ENCODE measurements at regions not wholly inside any gene's neighbourhood (a gene's known extent, or its start where the extent isn't known, plus 50 kb on each side); places are given as distances from the start of the nearest gene placed in this dataset.

GRCh38 chr20:11411765-11412164 is 505.9 kb upstream of the BTBD3 start:
- no peak for TF ChIP-seq CTCF (IDR thresholded peaks at IDR 0.05; ENCODE audit: borderline replicate concordance, control extremely low read depth, extremely low read depth, insufficient read depth, missing control alignments)
- DNase-seq (ENCODE audit: low spot score) = no peak
- in situ Hi-C loops (cut with MboI; ENCODE audit: low sequenced_read_pairs, unreplicated experiment) = no loop called here

GRCh38 chr20:11426948-11427347 is 490.7 kb upstream of the BTBD3 start:
- no peak for TF ChIP-seq CTCF (IDR thresholded peaks at IDR 0.05; ENCODE audit: borderline replicate concordance, control extremely low read depth, extremely low read depth, insufficient read depth, missing control alignments)
- in situ Hi-C loops (cut with MboI; ENCODE audit: low sequenced_read_pairs, unreplicated experiment) = no loop called here
- no peak for DNase-seq (ENCODE audit: low spot score)

- in situ Hi-C loops (cut with MboI; ENCODE audit: low sequenced_read_pairs, unreplicated experiment) = no loop called here
- no peak for TF ChIP-seq CTCF (IDR thresholded peaks at IDR 0.05; ENCODE audit: borderline replicate concordance, control extremely low read depth, extremely low read depth, insufficient read depth, missing control alignments)
- no peak for DNase-seq (ENCODE audit: low spot score)
These were observed 488.5 kb upstream of the BTBD3 start for GRCh38 chr20:11429168-11429567.

- TF ChIP-seq CTCF (IDR thresholded peaks at IDR 0.05; ENCODE audit: borderline replicate concordance, control extremely low read depth, extremely low read depth, insufficient read depth, missing control alignments) = no peak
- no peak for DNase-seq (ENCODE audit: low spot score)
- in situ Hi-C loops (cut with MboI; ENCODE audit: low sequenced_read_pairs, unreplicated experiment) = no loop called here
These were observed 487.7 kb upstream of the BTBD3 start for GRCh38 chr20:11429889-11430519.

- in situ Hi-C loops (cut with MboI; ENCODE audit: low sequenced_read_pairs, unreplicated experiment) = no loop called here
- TF ChIP-seq CTCF (IDR thresholded peaks at IDR 0.05; ENCODE audit: borderline replicate concordance, control extremely low read depth, extremely low read depth, insufficient read depth, missing control alignments) = no peak
- DNase-seq (ENCODE audit: low spot score) = no peak
These were observed 487.0 kb upstream of the BTBD3 start for GRCh38 chr20:11430652-11431051.

- TF ChIP-seq CTCF (IDR thresholded peaks at IDR 0.05; ENCODE audit: borderline replicate concordance, control extremely low read depth, extremely low read depth, insufficient read depth, missing control alignments) = no peak
- no peak for DNase-seq (ENCODE audit: low spot score)
These were observed 486.1 kb upstream of the BTBD3 start for GRCh38 chr20:11431621-11432020.

More at GRCh38 chr20:11431621-11432020, 486.1 kb upstream of the BTBD3 start:
- in situ Hi-C loops (cut with MboI; ENCODE audit: low sequenced_read_pairs, unreplicated experiment) = no loop called here

Data from GM13976 (cell line).